Neural progenitor cell (in vitro differentiated cells): ENCODE measurements at regions not wholly inside any gene's neighbourhood (a gene's known extent, or its start where the extent isn't known, plus 50 kb on each side); places are given as distances from the start of the nearest gene placed in this dataset.

Source experiments
- DNase-seq: peaks from one replicate; pipeline ENCODE4 v3.0.0-alpha.2; 2016; ENCODE audit warnings: low spot score
- H2AFZ ChIP-seq: fragments of 200-600 bp; sonication (generic); replicated peaks from 2 replicates; pipeline ENCODE4 v1.6.1; 2016; ENCODE audit warnings: antibody characterized with exemption
- H3F3A ChIP-seq: fragments of 200-600 bp; sonication (generic); 2 replicates; pipeline ENCODE4 v1.6.1; 2016; ENCODE audit warnings: antibody characterized with exemption, low read depth
- H3K27ac ChIP-seq: fragments of 200-600 bp; sonication (generic); 2 replicates; pipeline ENCODE4 v1.5.1; 2016; ENCODE audit warnings: mild to moderate bottlenecking
- H3K27me3 ChIP-seq: fragments of 200-600 bp; sonication (generic); 2 replicates; pipeline ENCODE4 v1.6.1; 2016; ENCODE audit warnings: mild to moderate bottlenecking, moderate library complexity
- H3K36me3 ChIP-seq: fragments of 200-600 bp; sonication (generic); 2 replicates; pipeline ENCODE4 v1.5.1; 2016
- H3K4me1 ChIP-seq: fragments of 200-600 bp; sonication (generic); 2 replicates; pipeline ENCODE4 v1.6.1; 2016; ENCODE audit warnings: mixed run types
- H3K4me2 ChIP-seq: fragments of 200-600 bp; sonication (generic); 2 replicates; pipeline ENCODE4 v1.6.1; 2016
- H3K4me3 ChIP-seq: fragments of 200-600 bp; sonication (generic); 2 replicates; pipeline ENCODE4 v1.5.1; 2016
- H3K79me2 ChIP-seq: fragments of 200-600 bp; sonication (generic); 2 replicates; pipeline ENCODE4 v1.6.1; 2016; ENCODE audit warnings: low read depth
- H3K9ac ChIP-seq: fragments of 200-600 bp; sonication (generic); 2 replicates; pipeline ENCODE4 v1.6.1; 2016
- H3K9me3 ChIP-seq: fragments of 200-600 bp; sonication (generic); 2 replicates; pipeline ENCODE4 v1.5.1; 2016; ENCODE audit warnings: low read depth
- H4K20me1 ChIP-seq: fragments of 200-600 bp; sonication (generic); 2 replicates; pipeline ENCODE4 v1.6.1; 2016; ENCODE audit warnings: low read depth
- H3K27ac Mint-ChIP-seq: 3 replicates; pipeline ENCODE4 v1.8.0; 2021; ENCODE audit warnings: mixed read lengths
- H3K27me3 Mint-ChIP-seq: 2 replicates; pipeline ENCODE4 v1.8.0; 2022; ENCODE audit warnings: low read depth, mild to moderate bottlenecking, inconsistent platforms, moderate library complexity, mixed read lengths; ENCODE audit not compliant: insufficient read depth
- H3K36me3 Mint-ChIP-seq: 3 replicates; pipeline ENCODE4 v1.8.0; 2021; ENCODE audit warnings: mixed read lengths
- H3K4me1 Mint-ChIP-seq: 3 replicates; pipeline ENCODE4 v1.8.0; 2021; ENCODE audit warnings: mixed read lengths
- H3K4me3 Mint-ChIP-seq: 3 replicates; pipeline ENCODE4 v1.8.0; 2021; ENCODE audit warnings: mild to moderate bottlenecking, moderate library complexity, mixed read lengths
- H3K9me3 Mint-ChIP-seq: 3 replicates; pipeline ENCODE4 v1.8.0; 2020; ENCODE audit warnings: mixed read lengths
- EZH2 ChIP-seq: fragments of 200-600 bp; sonication (generic); IDR thresholded peaks from 2 replicates; pipeline ENCODE4 v1.6.1; 2017; ENCODE audit warnings: antibody characterized with exemption, mild to moderate bottlenecking, moderate library complexity
- EZH2phosphoT487 ChIP-seq: fragments of 200-600 bp; sonication (generic); IDR thresholded peaks from 2 replicates; pipeline ENCODE4 v1.6.1; 2017; ENCODE audit warnings: antibody characterized with exemption
- TF ChIP-seq, protein P1 (sequence below): fragments of 200-600 bp; sonication (generic); IDR thresholded peaks from 2 replicates; pipeline ENCODE4 v1.5.1; 2017; ENCODE audit warnings: antibody characterized with exemption, mild to moderate bottlenecking

- no peak overlapping the region for H3K27ac ChIP-seq
- TF ChIP-seq, protein P1, sequence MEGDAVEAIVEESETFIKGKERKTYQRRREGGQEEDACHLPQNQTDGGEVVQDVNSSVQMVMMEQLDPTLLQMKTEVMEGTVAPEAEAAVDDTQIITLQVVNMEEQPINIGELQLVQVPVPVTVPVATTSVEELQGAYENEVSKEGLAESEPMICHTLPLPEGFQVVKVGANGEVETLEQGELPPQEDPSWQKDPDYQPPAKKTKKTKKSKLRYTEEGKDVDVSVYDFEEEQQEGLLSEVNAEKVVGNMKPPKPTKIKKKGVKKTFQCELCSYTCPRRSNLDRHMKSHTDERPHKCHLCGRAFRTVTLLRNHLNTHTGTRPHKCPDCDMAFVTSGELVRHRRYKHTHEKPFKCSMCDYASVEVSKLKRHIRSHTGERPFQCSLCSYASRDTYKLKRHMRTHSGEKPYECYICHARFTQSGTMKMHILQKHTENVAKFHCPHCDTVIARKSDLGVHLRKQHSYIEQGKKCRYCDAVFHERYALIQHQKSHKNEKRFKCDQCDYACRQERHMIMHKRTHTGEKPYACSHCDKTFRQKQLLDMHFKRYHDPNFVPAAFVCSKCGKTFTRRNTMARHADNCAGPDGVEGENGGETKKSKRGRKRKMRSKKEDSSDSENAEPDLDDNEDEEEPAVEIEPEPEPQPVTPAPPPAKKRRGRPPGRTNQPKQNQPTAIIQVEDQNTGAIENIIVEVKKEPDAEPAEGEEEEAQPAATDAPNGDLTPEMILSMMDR = no peak
- TF ChIP-seq EZH2phosphoT487 (no peak), EZH2 (no peak)
- Mint-ChIP-seq H3K9me3 (no peaks in the 10 kb centered on the region), H3K27me3 (no peaks in the 10 kb centered on the region), H3K4me3 (no peak overlapping the region), H3K27ac (no peak overlapping the region), H3K4me1 (peaks cover 3% of the 10 kb centered on the region), H3K36me3 (no peaks in the 10 kb centered on the region)
- H3K27me3 ChIP-seq = no peaks in the 10 kb centered on the region
- no peak for DNase-seq
- H3F3A ChIP-seq = no peaks in the 10 kb centered on the region
- no peak overlapping the region for H3K9ac ChIP-seq
- no peak overlapping the region for H2AFZ ChIP-seq
- no peaks in the 10 kb centered on the region for H3K4me1 ChIP-seq
- H3K4me3 ChIP-seq = no peak overlapping the region
- H3K4me2 ChIP-seq = no peak overlapping the region
- no peaks in the 10 kb centered on the region for H3K9me3 ChIP-seq
- H4K20me1 ChIP-seq = no peaks in the 10 kb centered on the region
- H3K79me2 ChIP-seq = no peaks in the 10 kb centered on the region
- H3K36me3 ChIP-seq = no peaks in the 10 kb centered on the region
Observed at GRCh38 chr6:117136702-117137101, 128.7 kb upstream of the VGLL2 start.

DNA sequence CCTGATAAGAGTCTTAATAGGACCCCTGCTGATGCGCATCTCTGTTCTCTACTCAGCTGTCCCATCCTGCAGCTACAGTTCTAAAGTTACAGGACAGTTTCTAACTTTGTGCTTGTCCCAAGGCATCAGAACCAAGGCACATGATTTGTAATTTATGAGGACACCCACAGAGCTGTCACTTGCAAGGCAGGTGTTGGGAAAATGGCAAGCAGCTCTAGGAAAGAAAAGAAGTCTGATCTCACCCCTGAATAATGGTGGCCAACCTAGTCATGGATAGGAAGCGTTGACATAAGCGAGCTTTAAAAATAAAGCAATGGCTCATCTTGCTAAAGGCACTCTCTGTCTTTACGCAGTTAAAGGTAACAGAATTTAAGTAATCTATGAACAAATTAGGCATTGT lies 127.6 kb upstream of the VGLL2 start:
- Mint-ChIP-seq H3K27me3 (no peaks in the 10 kb centered on the region), H3K4me3 (no peak overlapping the region), H3K4me1 (peaks cover 3% of the 10 kb centered on the region), H3K9me3 (no peaks in the 10 kb centered on the region), H3K36me3 (no peaks in the 10 kb centered on the region), H3K27ac (no peak overlapping the region)
- Histone ChIP-seq H4K20me1 (no peaks in the 10 kb centered on the region), H3K79me2 (no peaks in the 10 kb centered on the region), H3F3A (no peaks in the 10 kb centered on the region), H3K4me2 (no peak overlapping the region), H3K27me3 (no peaks in the 10 kb centered on the region), H3K9ac (no peak overlapping the region), H3K36me3 (no peaks in the 10 kb centered on the region), H3K4me1 (no peaks in the 10 kb centered on the region), H3K27ac (no peak overlapping the region), H3K9me3 (no peaks in the 10 kb centered on the region), H2AFZ (no peak overlapping the region), H3K4me3 (no peak overlapping the region)
- DNase-seq = peak; percentile 4
- TF ChIP-seq, protein P1 = no peak
- TF ChIP-seq EZH2 = no peak
- TF ChIP-seq EZH2phosphoT487 = no peak

DNA sequence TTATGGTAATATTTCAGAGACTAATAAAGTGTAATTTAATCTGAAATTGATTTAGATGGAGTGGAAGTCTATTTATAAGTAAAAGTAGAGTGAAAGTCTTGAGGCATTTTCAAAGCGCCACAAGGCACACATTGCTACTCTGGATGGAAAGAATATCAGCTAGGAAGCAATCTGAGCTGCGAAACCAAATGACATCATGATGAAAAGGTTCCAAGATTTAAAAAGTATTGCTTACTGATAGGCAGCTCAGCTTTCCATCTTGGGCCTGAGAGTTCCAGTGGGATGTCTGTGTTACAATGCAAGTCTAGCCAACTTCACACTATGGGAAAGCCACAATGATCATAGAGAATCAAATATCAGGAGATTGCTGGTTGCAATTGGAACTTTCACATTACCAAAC lies 126.9 kb upstream of the VGLL2 start:
- Histone ChIP-seq H3K4me3 (no peak overlapping the region), H3K27me3 (no peaks in the 10 kb centered on the region), H3K27ac (no peak overlapping the region), H3K4me2 (no peak overlapping the region), H3K9me3 (no peaks in the 10 kb centered on the region), H3K4me1 (no peaks in the 10 kb centered on the region), H3K36me3 (no peaks in the 10 kb centered on the region), H3K9ac (no peak overlapping the region), H4K20me1 (no peaks in the 10 kb centered on the region), H3K79me2 (no peaks in the 10 kb centered on the region), H3F3A (no peaks in the 10 kb centered on the region), H2AFZ (no peak overlapping the region)
- TF ChIP-seq, protein P1 = no peak
- TF ChIP-seq EZH2phosphoT487 (no peak), EZH2 (no peak)
- H3K27ac Mint-ChIP-seq = no peak overlapping the region
- no peaks in the 10 kb centered on the region for H3K27me3 Mint-ChIP-seq
- peaks cover 3% of the 10 kb centered on the region for H3K4me1 Mint-ChIP-seq
- no peaks in the 10 kb centered on the region for H3K36me3 Mint-ChIP-seq
- H3K9me3 Mint-ChIP-seq = no peaks in the 10 kb centered on the region
- H3K4me3 Mint-ChIP-seq = no peak overlapping the region
- no peak for DNase-seq

DNA sequence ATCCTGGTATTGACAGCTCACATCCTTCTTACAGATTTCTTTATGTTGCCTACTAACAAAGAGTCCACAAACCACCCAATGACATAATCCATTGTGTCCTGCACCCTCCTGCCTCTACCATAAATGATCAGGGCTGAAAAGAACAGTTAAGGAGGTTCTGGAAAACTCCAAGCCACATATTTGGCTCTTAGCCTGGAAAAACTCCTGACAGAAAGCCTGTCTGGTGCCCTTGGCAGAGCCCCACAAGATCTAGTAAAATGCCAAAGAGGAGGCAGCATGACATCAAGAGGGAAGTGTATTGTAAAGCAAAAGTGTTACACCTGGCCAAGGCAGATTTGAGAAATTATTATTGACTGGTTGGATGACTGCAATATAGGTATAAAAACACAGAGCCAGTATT lies 126.4 kb upstream of the VGLL2 start:
- H3K4me3 Mint-ChIP-seq = no peak overlapping the region
- no peak overlapping the region for H3K4me2 ChIP-seq
- peaks cover 3% of the 10 kb centered on the region for H3K4me1 Mint-ChIP-seq
- H3K27ac ChIP-seq = no peak overlapping the region
- no peaks in the 10 kb centered on the region for H3K9me3 ChIP-seq
- TF ChIP-seq, protein P1 = no peak
- TF ChIP-seq EZH2 (no peak), EZH2phosphoT487 (no peak)
- H3K4me3 ChIP-seq = no peak overlapping the region
- H2AFZ ChIP-seq = no peak overlapping the region
- no peaks in the 10 kb centered on the region for H3K79me2 ChIP-seq
- no peaks in the 10 kb centered on the region for H3K36me3 ChIP-seq
- no peaks in the 10 kb centered on the region for H3F3A ChIP-seq
- no peaks in the 10 kb centered on the region for H3K27me3 ChIP-seq
- H3K27ac Mint-ChIP-seq = no peak overlapping the region
- no peak overlapping the region for H3K9ac ChIP-seq
- H3K4me1 ChIP-seq = no peaks in the 10 kb centered on the region
- H3K27me3 Mint-ChIP-seq = no peaks in the 10 kb centered on the region
- H3K9me3 Mint-ChIP-seq = no peaks in the 10 kb centered on the region
- H4K20me1 ChIP-seq = no peaks in the 10 kb centered on the region
- no peak for DNase-seq
- no peaks in the 10 kb centered on the region for H3K36me3 Mint-ChIP-seq
